GM12872 (cell line): ENCODE measurements at regions not wholly inside any gene's neighbourhood (a gene's known extent, or its start where the extent isn't known, plus 50 kb on each side); places are given as distances from the start of the nearest gene placed in this dataset.

ENCODE experiments used
- CTCF ChIP-seq: IDR thresholded peaks from 3 replicates; pipeline ENCODE4 v1.5.1; 2011; ENCODE audit warnings: low read depth, mild to moderate bottlenecking, low read length, moderate library complexity; ENCODE audit not compliant: insufficient read depth

- no peak for TF ChIP-seq CTCF
These were observed 323.1 kb upstream of the KCNN2 start for GRCh38 chr5:114038756-114039155.

GRCh38 chr5:114050087-114050486 lies 311.8 kb upstream of the KCNN2 start:
- no peak for TF ChIP-seq CTCF

- TF ChIP-seq CTCF: no peak
These were observed 308.5 kb upstream of the KCNN2 start for GRCh38 chr5:114053372-114053771.

GRCh38 chr5:114054594-114054993 lies 307.3 kb upstream of the KCNN2 start:
- TF ChIP-seq CTCF: no peak

- no peak for TF ChIP-seq CTCF
These were observed 306.3 kb upstream of the KCNN2 start for GRCh38 chr5:114055318-114056184.

GRCh38 chr5:114056185-114056538 lies 305.7 kb upstream of the KCNN2 start:
- TF ChIP-seq CTCF: no peak

GRCh38 chr5:114060866-114061265 lies 301.0 kb upstream of the KCNN2 start:
- no peak for TF ChIP-seq CTCF
